GM23338 (cell line): ENCODE measurements at regions not wholly inside any gene's neighbourhood (a gene's known extent, or its start where the extent isn't known, plus 50 kb on each side); places are given as distances from the start of the nearest gene placed in this dataset.

Experiments
- CREB1 ChIP-seq: fragments of 250-450 bp; sonication (Bioruptor Pico); IDR thresholded peaks from 2 replicates; pipeline ENCODE4 v1.5.0; 2020; ENCODE audit warnings: low read depth, mild to moderate bottlenecking, moderate library complexity
- EZH2 ChIP-seq: fragments of 200-600 bp; sonication (generic); IDR thresholded peaks from one replicate; pipeline ENCODE4 v1.8.0; 2017; ENCODE audit warnings: antibody characterized with exemption, mild to moderate bottlenecking, low read depth; ENCODE audit not compliant: unreplicated experiment
- EZH2phosphoT487 ChIP-seq: fragments of 200-600 bp; sonication (generic); IDR thresholded peaks from one replicate; pipeline ENCODE4 v1.8.1; 2018; ENCODE audit warnings: antibody characterized with exemption; ENCODE audit not compliant: unreplicated experiment
- JUNB ChIP-seq: IDR thresholded peaks from one replicate; pipeline ENCODE4 v1.6.1; 2016; ENCODE audit warnings: antibody characterized with exemption; ENCODE audit not compliant: unreplicated experiment
- NANOG ChIP-seq: IDR thresholded peaks from 2 replicates; pipeline ENCODE4 v1.6.1; 2016; ENCODE audit warnings: antibody characterized with exemption, borderline replicate concordance
- POLR2AphosphoS5 ChIP-seq: IDR thresholded peaks from 2 replicates; pipeline ENCODE4 v1.6.1; 2016; ENCODE audit warnings: antibody characterized with exemption, low read depth
- TF ChIP-seq, protein P1 (sequence below), 2 experiments: fragments of 200-600 bp in 1 of 2; sonication (generic) in 1 of 2; conservative IDR thresholded peaks; 2 replicates each; pipeline versions ENCODE4 v1.5.1 to v1.6.1; 2016 to 2017; ENCODE audit warnings: antibody characterized with exemption in 2 of 2, low read depth in 2 of 2, mild to moderate bottlenecking in 2 of 2, moderate library complexity in 1 of 2

DNA sequence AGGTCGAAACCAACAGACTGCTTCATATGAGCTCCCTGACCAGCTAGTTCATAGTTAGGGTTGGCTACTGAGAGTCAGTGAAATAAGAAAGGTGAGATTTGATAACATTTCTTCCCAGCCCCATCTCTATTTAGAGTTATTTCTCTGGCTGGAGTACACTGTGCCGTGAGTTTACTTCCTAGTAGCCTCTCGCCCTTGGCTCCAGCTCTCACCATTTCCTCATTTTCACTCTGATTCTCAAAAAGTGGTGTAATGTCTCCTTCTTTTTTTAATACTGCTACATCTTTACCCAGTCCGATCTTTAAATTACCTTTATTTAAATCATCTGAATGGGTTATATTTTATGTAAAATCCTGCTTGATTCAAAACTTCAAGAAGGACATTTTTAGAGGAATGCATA is 100.4 kb upstream of the FAM174A start:
- TF ChIP-seq, protein P1, sequence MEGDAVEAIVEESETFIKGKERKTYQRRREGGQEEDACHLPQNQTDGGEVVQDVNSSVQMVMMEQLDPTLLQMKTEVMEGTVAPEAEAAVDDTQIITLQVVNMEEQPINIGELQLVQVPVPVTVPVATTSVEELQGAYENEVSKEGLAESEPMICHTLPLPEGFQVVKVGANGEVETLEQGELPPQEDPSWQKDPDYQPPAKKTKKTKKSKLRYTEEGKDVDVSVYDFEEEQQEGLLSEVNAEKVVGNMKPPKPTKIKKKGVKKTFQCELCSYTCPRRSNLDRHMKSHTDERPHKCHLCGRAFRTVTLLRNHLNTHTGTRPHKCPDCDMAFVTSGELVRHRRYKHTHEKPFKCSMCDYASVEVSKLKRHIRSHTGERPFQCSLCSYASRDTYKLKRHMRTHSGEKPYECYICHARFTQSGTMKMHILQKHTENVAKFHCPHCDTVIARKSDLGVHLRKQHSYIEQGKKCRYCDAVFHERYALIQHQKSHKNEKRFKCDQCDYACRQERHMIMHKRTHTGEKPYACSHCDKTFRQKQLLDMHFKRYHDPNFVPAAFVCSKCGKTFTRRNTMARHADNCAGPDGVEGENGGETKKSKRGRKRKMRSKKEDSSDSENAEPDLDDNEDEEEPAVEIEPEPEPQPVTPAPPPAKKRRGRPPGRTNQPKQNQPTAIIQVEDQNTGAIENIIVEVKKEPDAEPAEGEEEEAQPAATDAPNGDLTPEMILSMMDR (conservative IDR thresholded peaks at IDR 0.05; ENCODE audit: low read depth in 2 of 2) = no peak
- TF ChIP-seq EZH2phosphoT487 (no peak), JUNB (no peak), POLR2AphosphoS5 (no peak), NANOG (no peak), CREB1 (CRISPR knock-in tag) (no peak), EZH2 (no peak)
